Retinal pigment epithelial cell (primary cell): ENCODE measurements at regions not wholly inside any gene's neighbourhood (a gene's known extent, or its start where the extent isn't known, plus 50 kb on each side); places are given as distances from the start of the nearest gene placed in this dataset.

Source experiments
- DNase-seq: peaks from one replicate; pipeline ENCODE4 v3.0.0-alpha.2; 2010; ENCODE audit warnings: low read depth
- H3K4me3 ChIP-seq: 2 replicates; pipeline ENCODE4 v1.5.1; 2011; ENCODE audit warnings: mild to moderate bottlenecking, low read length, control low read depth, moderate library complexity
- TF ChIP-seq, protein P1 (sequence below): conservative IDR thresholded peaks from 2 replicates; pipeline ENCODE4 v1.5.1; 2011; ENCODE audit warnings: low read depth, low read length, control low read depth, inconsistent platforms

DNA sequence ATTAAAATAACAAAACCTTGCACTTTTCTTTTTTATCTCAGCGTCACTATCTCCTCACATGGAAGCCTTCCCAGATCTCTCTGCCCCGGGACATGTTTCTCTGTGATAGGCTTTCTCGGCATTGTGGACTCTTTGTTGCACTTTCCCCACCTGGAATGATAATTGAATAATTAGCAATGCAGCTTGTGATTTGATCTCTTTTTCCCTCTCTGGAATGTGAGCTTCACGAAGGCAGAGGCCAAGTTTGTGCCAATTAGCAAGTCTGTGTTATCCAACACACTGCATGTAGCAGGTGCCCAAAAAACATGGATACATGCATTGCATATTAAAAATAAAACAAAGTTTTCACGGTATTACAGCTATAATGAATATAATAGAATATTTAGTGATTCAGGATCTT is 431.2 kb downstream of the HAPSTR1 start:
- H3K4me3 ChIP-seq, result no peak overlapping the region
- TF ChIP-seq, protein P1, sequence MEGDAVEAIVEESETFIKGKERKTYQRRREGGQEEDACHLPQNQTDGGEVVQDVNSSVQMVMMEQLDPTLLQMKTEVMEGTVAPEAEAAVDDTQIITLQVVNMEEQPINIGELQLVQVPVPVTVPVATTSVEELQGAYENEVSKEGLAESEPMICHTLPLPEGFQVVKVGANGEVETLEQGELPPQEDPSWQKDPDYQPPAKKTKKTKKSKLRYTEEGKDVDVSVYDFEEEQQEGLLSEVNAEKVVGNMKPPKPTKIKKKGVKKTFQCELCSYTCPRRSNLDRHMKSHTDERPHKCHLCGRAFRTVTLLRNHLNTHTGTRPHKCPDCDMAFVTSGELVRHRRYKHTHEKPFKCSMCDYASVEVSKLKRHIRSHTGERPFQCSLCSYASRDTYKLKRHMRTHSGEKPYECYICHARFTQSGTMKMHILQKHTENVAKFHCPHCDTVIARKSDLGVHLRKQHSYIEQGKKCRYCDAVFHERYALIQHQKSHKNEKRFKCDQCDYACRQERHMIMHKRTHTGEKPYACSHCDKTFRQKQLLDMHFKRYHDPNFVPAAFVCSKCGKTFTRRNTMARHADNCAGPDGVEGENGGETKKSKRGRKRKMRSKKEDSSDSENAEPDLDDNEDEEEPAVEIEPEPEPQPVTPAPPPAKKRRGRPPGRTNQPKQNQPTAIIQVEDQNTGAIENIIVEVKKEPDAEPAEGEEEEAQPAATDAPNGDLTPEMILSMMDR, result no peak
- DNase-seq, result no peak

DNA sequence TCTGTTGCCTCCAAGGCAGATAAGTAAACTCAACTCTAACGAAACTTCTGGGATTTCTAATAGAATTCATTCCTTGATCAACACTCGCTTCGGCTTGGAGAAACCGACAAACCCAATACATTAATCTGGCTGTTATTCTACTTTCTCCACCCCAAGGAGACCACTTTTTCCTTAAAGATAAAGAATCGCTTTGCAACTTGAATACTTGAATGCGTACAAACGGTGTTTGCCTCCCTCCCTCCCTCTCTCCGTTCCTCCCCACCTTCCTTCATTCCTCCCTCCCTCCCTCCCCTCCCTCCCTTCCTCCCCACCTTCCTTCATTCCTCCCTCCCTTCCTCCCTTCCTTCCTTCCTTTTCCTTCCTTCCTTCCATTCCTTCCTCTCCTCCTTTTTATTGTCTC is 432.6 kb downstream of the HAPSTR1 start:
- H3K4me3 ChIP-seq, result no peak overlapping the region
- TF ChIP-seq, protein P1, result no peak
- no peak for DNase-seq

DNA sequence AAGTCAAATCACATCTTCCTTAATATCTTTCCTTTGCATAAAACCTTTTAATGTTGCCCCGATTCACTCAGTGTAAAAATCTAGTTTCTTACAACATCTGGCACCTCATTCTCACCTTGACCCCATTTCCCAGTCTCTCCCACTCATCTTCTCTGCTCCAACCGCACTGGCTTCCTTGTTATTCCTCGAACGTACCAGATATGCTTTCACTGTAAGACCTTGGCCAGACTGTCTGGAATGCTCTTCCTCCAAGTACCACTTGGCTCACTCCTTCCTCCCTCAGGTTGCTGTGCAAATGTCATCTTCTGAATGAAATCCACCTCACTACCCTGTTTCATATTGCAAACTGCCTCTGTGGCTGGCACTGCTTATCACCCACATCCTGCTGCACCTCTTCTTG is 433.6 kb downstream of the HAPSTR1 start:
- H3K4me3 ChIP-seq, result no peak overlapping the region
- TF ChIP-seq, protein P1, result no peak
- no peak for DNase-seq

DNA sequence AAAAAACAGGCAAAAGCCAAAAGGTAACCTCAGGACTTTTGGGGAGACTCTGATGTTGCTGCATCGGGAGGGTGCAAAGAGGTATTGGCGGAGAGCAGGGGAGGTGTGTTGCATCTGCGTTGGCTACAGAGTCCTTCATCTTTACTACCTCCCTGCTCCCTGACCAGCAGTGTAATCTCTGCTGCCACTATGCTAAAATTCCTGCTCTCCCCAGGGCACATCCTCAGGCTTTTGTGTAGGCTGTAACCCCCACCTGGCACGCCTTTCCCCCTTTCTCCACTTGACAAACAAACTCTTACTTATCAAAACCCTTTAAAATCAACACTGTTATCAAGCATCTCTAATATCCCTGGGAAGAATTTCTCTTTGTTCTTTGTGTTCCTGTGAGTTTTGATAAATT is 435.3 kb downstream of the HAPSTR1 start:
- H3K4me3 ChIP-seq, result no peak overlapping the region
- TF ChIP-seq, protein P1, result no peak
- no peak for DNase-seq

DNA sequence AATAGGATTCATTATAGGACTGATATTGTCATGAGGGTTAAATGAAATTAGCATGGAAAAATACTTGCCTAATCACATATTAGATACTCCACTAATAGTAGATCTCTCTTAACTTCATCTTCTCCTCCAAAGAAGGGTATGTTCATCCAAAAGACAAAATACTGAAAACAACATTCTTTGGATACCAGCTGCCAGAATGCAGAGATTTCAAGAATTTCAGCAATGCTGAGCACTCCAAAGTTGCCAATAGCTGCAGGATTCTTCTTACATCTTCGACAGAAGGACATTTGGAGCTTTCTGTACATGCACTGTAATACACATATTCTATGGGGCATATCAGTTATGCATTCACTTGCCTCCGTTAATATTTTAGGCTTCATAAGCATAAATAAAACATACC is 436.5 kb downstream of the HAPSTR1 start:
- no peak for DNase-seq
- TF ChIP-seq, protein P1, result no peak
- H3K4me3 ChIP-seq, result no peak overlapping the region

DNA sequence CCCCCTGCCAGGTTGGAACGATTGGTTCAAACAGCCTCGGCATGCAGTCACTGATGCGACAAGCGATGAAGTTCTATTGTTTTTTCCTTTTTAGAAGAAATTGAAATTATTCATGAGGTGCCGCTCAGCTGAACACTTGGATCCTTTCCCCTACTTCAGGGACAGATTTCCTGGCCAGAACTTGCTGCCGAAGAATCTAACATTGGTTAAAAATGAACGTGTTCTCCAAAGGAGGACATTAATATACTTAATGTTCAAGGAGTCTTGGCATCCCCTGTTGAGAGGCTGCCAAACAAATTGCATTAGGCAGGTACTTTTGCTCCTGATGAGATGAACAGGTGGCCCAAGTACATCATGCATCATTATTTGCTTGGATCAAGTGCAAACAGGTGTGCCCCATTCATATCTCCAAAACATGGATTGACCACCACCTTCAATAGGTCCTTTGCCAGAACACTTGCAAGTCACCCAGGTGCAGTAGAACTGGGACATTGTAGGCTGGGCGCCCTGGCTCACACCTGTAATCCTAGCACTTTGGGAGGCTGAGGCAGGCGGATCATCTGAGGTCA is 437.2 kb downstream of the HAPSTR1 start:
- TF ChIP-seq, protein P1, result no peak
- no peak overlapping the region for H3K4me3 ChIP-seq
- DNase-seq, result no peak

DNA sequence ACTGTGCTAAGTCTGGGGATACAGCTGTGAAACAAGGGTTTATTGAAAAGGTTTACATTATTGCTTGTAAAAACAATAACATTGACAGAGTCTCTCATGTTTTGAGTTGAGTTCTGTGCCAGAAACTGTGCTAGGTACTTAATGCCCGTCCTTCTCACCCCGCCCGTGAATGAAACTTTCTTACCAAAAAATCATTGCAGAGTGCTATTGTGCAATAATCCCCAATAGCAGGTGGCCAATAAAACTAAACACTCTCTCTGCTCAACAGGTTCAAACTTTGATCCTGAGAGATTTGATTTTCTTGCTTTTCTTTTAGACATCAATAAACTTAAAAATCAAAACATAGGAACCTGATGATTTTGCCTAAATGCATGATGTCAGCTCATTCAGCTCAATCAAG is 441.6 kb downstream of the HAPSTR1 start:
- TF ChIP-seq, protein P1, result no peak
- H3K4me3 ChIP-seq, result no peak overlapping the region
- DNase-seq, result no peak
